ENCODE measurements at regions not wholly inside any gene's neighbourhood (a gene's known extent, or its start where the extent isn't known, plus 50 kb on each side); places are given as distances from the start of the nearest gene placed in this dataset.
A peak's percentile ranks its signal among the peaks of the same experiment; 100 is the strongest.
"Not testable (repeated sequence)": the region's sequence is repeated elsewhere in the genome, so short reads cannot be mapped to it uniquely, and the experiment has no call there.

- TF ChIP-seq, protein P1, sequence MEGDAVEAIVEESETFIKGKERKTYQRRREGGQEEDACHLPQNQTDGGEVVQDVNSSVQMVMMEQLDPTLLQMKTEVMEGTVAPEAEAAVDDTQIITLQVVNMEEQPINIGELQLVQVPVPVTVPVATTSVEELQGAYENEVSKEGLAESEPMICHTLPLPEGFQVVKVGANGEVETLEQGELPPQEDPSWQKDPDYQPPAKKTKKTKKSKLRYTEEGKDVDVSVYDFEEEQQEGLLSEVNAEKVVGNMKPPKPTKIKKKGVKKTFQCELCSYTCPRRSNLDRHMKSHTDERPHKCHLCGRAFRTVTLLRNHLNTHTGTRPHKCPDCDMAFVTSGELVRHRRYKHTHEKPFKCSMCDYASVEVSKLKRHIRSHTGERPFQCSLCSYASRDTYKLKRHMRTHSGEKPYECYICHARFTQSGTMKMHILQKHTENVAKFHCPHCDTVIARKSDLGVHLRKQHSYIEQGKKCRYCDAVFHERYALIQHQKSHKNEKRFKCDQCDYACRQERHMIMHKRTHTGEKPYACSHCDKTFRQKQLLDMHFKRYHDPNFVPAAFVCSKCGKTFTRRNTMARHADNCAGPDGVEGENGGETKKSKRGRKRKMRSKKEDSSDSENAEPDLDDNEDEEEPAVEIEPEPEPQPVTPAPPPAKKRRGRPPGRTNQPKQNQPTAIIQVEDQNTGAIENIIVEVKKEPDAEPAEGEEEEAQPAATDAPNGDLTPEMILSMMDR (IDR thresholded peaks at IDR 0.05; ENCODE audit: insufficient read depth, low read length, severe bottlenecking) = no peak
- FAIRE-seq = no peak
These were observed 195.6 kb downstream of the TBC1D2B start for GRCh38 chr15:77881950-77882349.

GRCh38 chr15:77881535-77881934, 196.0 kb downstream of the TBC1D2B start:
- not testable (repeated sequence) for H3K36me3 ChIP-seq (ENCODE audit: control insufficient read depth, insufficient read depth, low read length); H3K27me3 ChIP-seq (ENCODE audit: control insufficient read depth, insufficient read depth, low read length); DNase-seq (ENCODE audit: low read depth); H3K4me3 ChIP-seq (ENCODE audit: low read depth, low read length); FAIRE-seq

More at GRCh38 chr15:77881950-77882349, 195.6 kb downstream of the TBC1D2B start:
- Histone ChIP-seq H3K27me3 (ENCODE audit: control insufficient read depth, insufficient read depth, low read length) (no peaks in the 10 kb centered on the region), H3K36me3 (ENCODE audit: control insufficient read depth, insufficient read depth, low read length) (no peaks in the 10 kb centered on the region), H3K4me3 (ENCODE audit: low read depth, low read length) (no peak overlapping the region)
- no peak for DNase-seq (ENCODE audit: low read depth)

GRCh38 chr15:77879466-77879865, 198.0 kb downstream of the TBC1D2B start:
- not testable (repeated sequence) for H3K36me3 ChIP-seq (ENCODE audit: control insufficient read depth, insufficient read depth, low read length); H3K4me3 ChIP-seq (ENCODE audit: low read depth, low read length); H3K27me3 ChIP-seq (ENCODE audit: control insufficient read depth, insufficient read depth, low read length)
- DNase-seq (ENCODE audit: low read depth) (peak; percentile 79), FAIRE-seq (peak; percentile 97)

GRCh38 chr15:77877869-77878577, 199.5 kb downstream of the TBC1D2B start:
- no peak for DNase-seq (ENCODE audit: low read depth)
- TF ChIP-seq, protein P1 (IDR thresholded peaks at IDR 0.05; ENCODE audit: insufficient read depth, low read length, severe bottlenecking) = no peak
- H3K27me3 ChIP-seq (ENCODE audit: control insufficient read depth, insufficient read depth, low read length) = no peaks in the 10 kb centered on the region
- FAIRE-seq = no peak
- no peak overlapping the region for H3K4me3 ChIP-seq (ENCODE audit: low read depth, low read length)
- no peaks in the 10 kb centered on the region for H3K36me3 ChIP-seq (ENCODE audit: control insufficient read depth, insufficient read depth, low read length)

DNA sequence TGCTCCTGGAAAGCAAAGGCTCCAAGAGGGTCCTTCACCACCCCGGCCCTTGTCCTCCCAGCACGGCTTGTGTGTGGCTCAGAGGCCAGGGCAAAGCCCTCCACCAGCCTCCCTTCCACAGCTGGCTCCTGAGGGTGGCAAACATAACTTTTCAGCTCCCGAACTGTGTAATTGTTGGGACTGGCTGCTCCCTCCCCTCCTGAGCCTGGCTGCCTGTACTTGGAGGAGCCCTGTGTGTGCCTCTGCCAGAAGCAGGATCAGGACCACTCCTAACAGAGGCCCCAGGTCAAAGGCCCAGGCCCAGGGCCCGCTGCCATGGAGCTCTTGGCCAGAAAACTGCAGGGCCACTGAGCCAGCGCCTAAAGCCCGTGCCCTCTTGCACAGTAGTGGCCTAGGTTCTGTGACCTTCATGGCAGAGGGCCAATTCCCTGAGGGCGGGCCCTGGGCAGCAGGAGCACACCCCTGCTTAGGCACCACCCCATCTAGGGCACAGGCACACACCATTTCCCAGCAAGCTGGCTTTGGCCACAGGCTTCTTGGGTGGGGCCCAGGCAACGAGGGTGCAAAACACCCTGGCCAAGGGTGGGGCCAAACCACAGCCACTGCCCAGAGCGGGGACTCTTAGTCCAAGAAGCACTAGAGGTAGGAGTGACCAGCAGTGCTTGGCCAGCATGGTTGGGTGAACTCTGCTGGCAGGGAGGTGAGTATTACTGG, 201.2 kb downstream of the TBC1D2B start:
- FAIRE-seq; H3K27me3 ChIP-seq (ENCODE audit: control insufficient read depth, insufficient read depth, low read length); DNase-seq (ENCODE audit: low read depth); H3K4me3 ChIP-seq (ENCODE audit: low read depth, low read length); H3K36me3 ChIP-seq (ENCODE audit: control insufficient read depth, insufficient read depth, low read length): not testable (repeated sequence)

- peak; percentile 36 for DNase-seq (ENCODE audit: low read depth)
These were observed 202.3 kb downstream of the TBC1D2B start for GRCh38 chr15:77875066-77875721.

DNA sequence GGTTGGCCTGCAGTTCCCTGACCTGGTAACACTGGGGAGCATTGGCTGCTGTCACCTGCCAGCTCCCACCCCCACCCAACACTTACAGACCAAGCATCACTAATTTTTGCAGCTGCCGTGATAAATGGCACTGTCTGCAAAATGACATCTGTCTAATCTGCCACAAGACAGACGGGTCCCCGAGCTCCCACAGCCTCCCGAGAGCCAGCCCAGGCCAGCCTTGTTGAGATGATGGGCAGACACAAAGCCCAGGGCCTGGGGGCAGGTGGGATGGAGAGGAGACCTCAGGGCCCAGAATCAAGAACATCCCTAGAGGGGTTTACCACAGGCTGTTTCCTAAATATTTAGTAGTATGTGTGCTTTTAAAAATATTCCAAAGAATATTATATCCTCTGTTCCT, 203.4 kb downstream of the TBC1D2B start:
- no peak overlapping the region for H3K4me3 ChIP-seq (ENCODE audit: low read depth, low read length)
- TF ChIP-seq, protein P1 (IDR thresholded peaks at IDR 0.05; ENCODE audit: insufficient read depth, low read length, severe bottlenecking) = no peak
- DNase-seq (ENCODE audit: low read depth) = no peak
- H3K27me3 ChIP-seq (ENCODE audit: control insufficient read depth, insufficient read depth, low read length) = no peaks in the 10 kb centered on the region
- no peaks in the 10 kb centered on the region for H3K36me3 ChIP-seq (ENCODE audit: control insufficient read depth, insufficient read depth, low read length)
- FAIRE-seq = no peak

More at GRCh38 chr15:77875066-77875721, 202.3 kb downstream of the TBC1D2B start:
- not testable (repeated sequence) for FAIRE-seq; H3K4me3 ChIP-seq (ENCODE audit: low read depth, low read length); H3K36me3 ChIP-seq (ENCODE audit: control insufficient read depth, insufficient read depth, low read length); H3K27me3 ChIP-seq (ENCODE audit: control insufficient read depth, insufficient read depth, low read length)
- TF ChIP-seq, protein P1 (IDR thresholded peaks at IDR 0.05; ENCODE audit: insufficient read depth, low read length, severe bottlenecking) = peak; percentile 74

GRCh38 chr15:77872521-77873425, 204.7 kb downstream of the TBC1D2B start:
- not testable (repeated sequence) for DNase-seq (ENCODE audit: low read depth); H3K27me3 ChIP-seq (ENCODE audit: control insufficient read depth, insufficient read depth, low read length); H3K36me3 ChIP-seq (ENCODE audit: control insufficient read depth, insufficient read depth, low read length); FAIRE-seq; H3K4me3 ChIP-seq (ENCODE audit: low read depth, low read length)
